Activated CD4-positive, alpha-beta T cell treated with anti-CD3 and anti-CD28 coated beads, Interleukin-2, Interleukin-4, amounts not matched to agents 100 ng/mL and 50 ng/mL, durations not matched to agents 16 hours and 8 hours (primary cell): ENCODE measurements at regions not wholly inside any gene's neighbourhood (a gene's known extent, or its start where the extent isn't known, plus 50 kb on each side); places are given as distances from the start of the nearest gene placed in this dataset.
A peak's percentile ranks its signal among the peaks of the same experiment; 100 is the strongest.

Experiments used
- DNase-seq: peaks from one replicate; pipeline ENCODE4 v3.0.0-alpha.2; 2020; ENCODE audit warnings: low spot score

- DNase-seq = no peak
Measured at GRCh38 chr5:159385536-159385935, 55.2 kb upstream of the IL12B start.

GRCh38 chr5:159386028-159386711 is 55.9 kb upstream of the IL12B start:
- DNase-seq = no peak

- no peak for DNase-seq
Measured at GRCh38 chr5:159392871-159393270, 62.6 kb upstream of the IL12B start.

- no peak for DNase-seq
Measured at GRCh38 chr5:159393854-159394274, 63.6 kb upstream of the IL12B start.

DNA sequence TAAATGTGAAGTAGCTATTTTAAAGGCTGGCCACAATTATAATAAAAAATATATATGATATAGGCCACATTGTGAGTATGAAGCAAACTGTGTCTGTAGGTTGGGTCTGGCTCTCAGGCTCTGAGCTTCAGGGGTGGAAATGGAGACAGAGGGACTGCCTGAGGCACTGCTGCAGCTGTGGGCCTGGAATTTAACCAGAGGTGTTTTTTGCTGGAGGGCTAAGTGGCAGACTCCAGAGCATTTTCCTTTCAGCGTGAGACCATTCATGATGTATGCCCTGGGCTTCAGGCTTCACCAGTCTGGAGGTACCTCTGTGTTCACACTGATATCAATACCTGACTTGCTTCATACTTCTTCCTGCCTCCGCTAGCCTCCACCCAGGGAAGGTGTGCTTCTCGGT is 64.9 kb upstream of the IL12B start:
- DNase-seq = no peak

DNA sequence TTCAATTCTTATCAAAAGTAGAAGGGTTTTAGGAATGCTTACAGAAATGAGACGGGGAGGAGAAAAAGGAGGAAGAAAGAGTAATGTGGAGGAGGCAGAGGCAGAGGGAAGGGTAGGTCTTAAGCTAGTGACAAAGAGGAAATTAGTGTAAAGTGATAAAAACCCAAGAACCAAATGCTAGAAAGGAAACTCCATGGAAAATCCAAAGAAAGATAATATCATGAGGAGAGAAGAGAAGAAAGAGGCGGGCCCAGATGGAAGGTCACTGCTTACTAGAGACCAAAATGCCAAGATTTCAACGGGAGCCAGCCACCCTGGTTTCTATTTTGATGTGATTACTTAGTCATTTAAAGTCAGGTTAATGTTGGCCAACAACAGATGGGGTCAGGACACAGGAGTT is 68.6 kb upstream of the IL12B start:
- no peak for DNase-seq

GRCh38 chr5:159400476-159400875 is 70.2 kb upstream of the IL12B start:
- no peak for DNase-seq

DNA sequence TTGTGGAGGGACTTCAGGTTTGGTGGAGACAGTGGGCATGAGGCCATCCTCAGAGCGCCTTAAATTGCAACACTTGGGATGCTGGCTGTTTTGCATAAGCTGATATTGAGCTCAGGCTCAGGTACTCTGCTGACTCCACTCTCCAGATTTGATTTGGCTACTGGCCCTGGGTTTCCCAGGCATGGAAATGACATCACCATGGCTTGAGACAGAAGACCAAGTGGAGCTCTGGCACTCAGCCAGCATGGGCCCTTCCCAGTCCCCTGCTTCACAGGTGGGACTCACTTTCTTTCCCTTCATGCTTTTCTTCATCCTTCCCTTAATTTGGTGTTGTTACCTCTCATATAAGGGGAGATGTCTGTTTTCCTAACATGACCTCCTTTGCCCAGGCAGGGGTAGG is 72.0 kb upstream of the IL12B start:
- no peak for DNase-seq

DNA sequence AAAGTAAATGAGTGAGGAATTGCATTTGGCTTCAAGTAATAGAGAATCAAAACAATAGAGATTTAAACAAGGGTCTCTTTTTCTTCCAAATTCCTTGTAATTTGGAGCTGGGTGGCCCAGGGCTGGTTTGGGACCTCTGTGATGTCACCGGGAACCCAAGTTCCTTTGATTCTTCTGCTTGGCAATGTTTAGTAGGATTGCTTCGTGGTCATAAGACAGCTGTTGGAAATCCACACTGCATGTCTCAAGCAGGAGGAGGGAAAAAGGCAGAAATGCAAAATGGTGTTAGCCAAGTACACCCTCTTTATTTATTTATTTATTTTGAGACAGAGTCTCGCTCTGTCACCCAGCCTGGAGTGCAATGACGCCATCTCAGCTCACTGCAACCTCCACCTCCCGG is 72.6 kb upstream of the IL12B start:
- DNase-seq = no peak

GRCh38 chr5:159403906-159404681 is 73.8 kb upstream of the IL12B start:
- DNase-seq = no peak

GRCh38 chr5:159405611-159406031 is 75.3 kb upstream of the IL12B start:
- DNase-seq = no peak

GRCh38 chr5:159406571-159406970 is 76.3 kb upstream of the IL12B start:
- DNase-seq = no peak

DNA sequence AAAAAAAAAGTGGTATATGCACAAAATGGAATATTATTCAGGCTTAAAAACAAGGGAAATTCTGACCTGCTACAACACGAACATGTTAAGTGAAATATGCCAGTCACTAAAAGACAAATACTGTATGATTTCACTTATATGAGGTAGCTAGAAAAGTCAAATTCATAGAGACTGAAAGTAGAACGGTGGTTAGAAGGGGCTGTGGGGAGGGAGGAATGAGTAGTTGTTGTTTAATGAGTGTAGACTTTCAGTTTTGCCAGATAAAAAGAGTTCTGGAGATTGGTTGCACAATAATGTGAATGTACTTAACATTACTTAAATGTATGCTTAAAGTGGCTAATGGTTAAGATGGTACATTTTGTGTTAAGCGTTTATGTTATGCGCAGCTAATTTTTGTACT is 79.5 kb upstream of the IL12B start:
- DNase-seq = peak; percentile 80

GRCh38 chr5:159410480-159410879 is 80.2 kb upstream of the IL12B start:
- no peak for DNase-seq

DNA sequence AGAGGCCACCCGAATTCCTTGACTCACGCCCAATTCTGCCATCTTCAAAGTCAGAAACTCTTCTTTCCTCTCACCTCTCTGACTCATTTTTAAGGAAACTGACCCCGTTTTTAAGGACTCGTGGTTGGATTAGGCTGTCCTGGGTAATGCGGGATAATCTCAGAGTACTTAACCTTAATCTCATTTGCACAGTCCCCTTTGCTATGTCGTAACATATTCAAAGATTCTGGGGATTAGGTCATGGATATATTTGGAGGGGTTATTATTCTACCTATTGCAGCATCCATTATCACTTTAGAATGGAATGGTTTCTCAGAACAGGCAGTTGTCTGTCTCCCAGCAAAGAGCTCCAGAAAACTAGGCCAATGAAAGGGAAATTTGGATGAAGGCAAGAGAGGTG is 80.8 kb upstream of the IL12B start:
- DNase-seq = no peak

DNA sequence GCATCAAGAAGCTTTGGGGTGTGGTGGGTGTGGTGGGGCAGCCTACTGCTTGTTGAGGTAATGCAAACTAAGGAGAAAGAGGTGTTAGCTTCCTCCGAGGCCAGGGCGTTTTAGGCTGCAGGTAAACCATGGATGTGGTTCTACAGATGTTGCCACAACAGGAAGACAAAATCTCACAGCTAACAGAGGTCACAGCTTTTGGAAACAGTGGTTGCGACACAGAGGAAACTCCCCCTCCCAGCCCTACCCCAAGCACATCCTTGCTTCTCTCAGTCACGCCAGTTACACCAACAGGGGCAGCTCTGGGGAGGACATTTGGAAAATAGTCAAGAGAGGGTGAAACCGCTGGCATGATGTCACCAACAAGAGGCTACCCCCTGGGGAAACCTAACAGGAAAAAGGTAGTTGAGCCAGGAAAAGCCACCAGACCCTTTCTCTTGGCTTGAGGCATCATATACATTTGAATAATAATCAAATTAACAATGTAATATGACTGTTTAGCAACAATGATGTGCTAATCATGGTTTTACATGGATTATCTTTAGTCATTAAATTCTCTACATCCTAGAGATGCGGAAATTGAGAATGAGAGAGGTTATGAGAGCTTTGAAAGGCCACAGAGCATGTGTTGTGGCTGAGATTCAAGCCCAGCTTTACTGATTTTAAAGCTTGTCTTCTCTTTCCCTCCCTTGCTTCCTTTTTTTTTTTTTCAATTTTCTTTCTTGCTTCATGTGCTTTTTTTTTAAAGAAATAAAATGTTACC is 82.2 kb upstream of the IL12B start:
- peak; percentile 86 for DNase-seq

DNA sequence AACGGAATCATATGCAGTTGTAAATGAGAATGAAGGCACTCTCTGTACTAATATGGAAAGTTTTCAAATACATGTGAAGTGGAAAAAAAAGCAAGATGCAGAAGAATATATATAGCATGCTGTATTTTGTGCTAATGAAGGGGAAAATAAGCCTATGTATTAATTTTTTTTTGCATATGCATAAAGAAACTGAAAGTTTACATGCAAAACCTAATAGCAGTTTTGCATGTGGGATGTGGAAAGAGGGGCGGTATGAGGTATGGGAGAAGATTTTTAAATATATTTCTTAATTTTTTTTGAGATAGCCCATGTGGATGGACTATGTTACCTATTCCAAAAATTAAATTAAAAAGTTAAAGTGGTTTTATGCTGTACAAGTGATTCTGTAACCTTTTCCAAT is 83.7 kb upstream of the IL12B start:
- no peak for DNase-seq

- no peak for DNase-seq
Measured at GRCh38 chr5:159415301-159415937, 85.1 kb upstream of the IL12B start.

DNA sequence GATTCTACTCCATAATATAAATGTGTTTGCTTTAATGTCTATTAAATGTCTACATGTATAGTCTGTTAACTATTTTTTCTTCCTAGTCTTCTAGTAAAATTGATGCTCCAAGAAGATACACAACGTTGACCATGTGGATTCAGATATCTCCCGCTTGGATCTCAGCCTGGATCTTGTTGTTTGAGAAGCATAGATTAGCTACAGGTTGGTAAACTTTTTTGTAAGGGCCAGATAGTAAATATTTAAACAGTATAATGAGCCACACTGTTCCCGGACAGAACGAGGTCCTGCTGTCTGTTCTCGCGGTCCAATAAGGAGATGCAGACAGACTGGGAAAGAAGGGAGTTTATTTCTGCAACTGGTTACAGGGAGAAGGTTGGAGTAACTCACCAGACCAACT is 86.2 kb upstream of the IL12B start:
- DNase-seq = no peak

- DNase-seq = no peak
Measured at GRCh38 chr5:159417170-159417569, 86.9 kb upstream of the IL12B start.

DNA sequence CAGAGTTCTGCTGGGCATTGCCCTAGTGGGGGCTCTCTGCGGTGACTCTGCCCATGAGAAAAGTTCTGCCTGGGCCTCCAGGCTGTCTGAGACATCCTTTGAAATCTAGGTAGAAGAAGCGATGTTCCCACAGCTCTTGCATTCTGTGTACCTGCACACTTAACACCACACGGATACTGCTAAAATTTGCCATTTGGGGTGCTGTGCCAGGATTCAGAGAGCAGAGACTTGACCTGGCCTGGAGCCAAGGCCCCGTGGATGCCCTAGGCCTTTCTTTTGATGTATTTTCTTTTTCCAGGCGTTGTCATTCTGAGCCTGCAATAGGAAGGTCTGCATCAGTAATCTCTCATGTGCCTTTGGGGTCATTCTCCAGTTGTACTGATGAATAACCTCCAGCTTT is 89.3 kb upstream of the IL12B start:
- no peak for DNase-seq

- no peak for DNase-seq
Measured at GRCh38 chr5:159420940-159421339, 90.7 kb upstream of the IL12B start.

GRCh38 chr5:159422361-159422760 is 92.1 kb upstream of the IL12B start:
- no peak for DNase-seq
